Peyer's patch (tissue), 4 donors: ENCODE measurements at regions not wholly inside any gene's neighbourhood (a gene's known extent, or its start where the extent isn't known, plus 50 kb on each side); places are given as distances from the start of the nearest gene placed in this dataset.
A peak's percentile ranks its signal among the peaks of the same experiment; 100 is the strongest.

Experiments
- DNase-seq, 3 donors: peaks; one replicate each; pipeline ENCODE4 v3.0.0-alpha.2; 2017 to 2019
- H3K27ac ChIP-seq, 4 donors: fragments of 200-600 bp; sonication (generic); one replicate each; pipeline ENCODE4 v1.5.1; 2016 to 2019
- H3K27me3 ChIP-seq, 2 donors: fragments of 200-600 bp; sonication (generic); one replicate each; pipeline ENCODE4 v1.5.1; 2019
- H3K36me3 ChIP-seq, 3 donors: fragments of 200-600 bp; sonication (generic); one replicate each; pipeline ENCODE4 v1.5.1; 2016 to 2019
- H3K4me1 ChIP-seq, 4 donors: fragments of 200-600 bp; sonication (generic); one replicate each; pipeline ENCODE4 v1.5.1; 2016 to 2019
- H3K4me3 ChIP-seq, 4 donors: fragments of 200-600 bp; sonication (generic); 1 replicate in 3 of 4; 2 replicates in 1 of 4; pipeline ENCODE4 v1.5.1; 2016 to 2019; ENCODE audit warnings: mild to moderate bottlenecking in 1 of 4
- H3K9me3 ChIP-seq, 4 donors: fragments of 200-600 bp; sonication (generic); one replicate each; pipeline ENCODE4 v1.5.1; 2016 to 2019; ENCODE audit warnings: mild to moderate bottlenecking in 1 of 4
- CTCF ChIP-seq, 6 experiments: fragments of 450-650 bp in 4 of 6; fragments of 200-600 bp in 2 of 6; sonication (generic) in 1 of 6; IDR thresholded peaks; one replicate each; pipeline ENCODE4 v1.5.1; 2017 to 2019; ENCODE audit warnings: antibody characterized with exemption in 6 of 6, mild to moderate bottlenecking in 3 of 6, moderate library complexity in 1 of 6
- POLR2A ChIP-seq, 2 donors: fragments of 450-650 bp; IDR thresholded peaks; one replicate each; pipeline ENCODE4 v1.5.1; 2017; ENCODE audit warnings: antibody characterized with exemption in 2 of 2, mild to moderate bottlenecking in 2 of 2, moderate library complexity in 2 of 2

- no peak overlapping the region for H3K4me3 ChIP-seq
- peaks cover 0 to 7% of the 10 kb centered on the region in 2 donors for H3K27me3 ChIP-seq
- TF ChIP-seq CTCF (IDR thresholded peaks at IDR 0.05), result no peak
- TF ChIP-seq POLR2A (IDR thresholded peaks at IDR 0.05), result no peak
- no peaks in the 10 kb centered on the region for H3K36me3 ChIP-seq
- no peak for DNase-seq
- H3K27ac ChIP-seq, result no peak overlapping the region
- peaks cover 0 to 28% (median 10%) of the 10 kb centered on the region in 4 donors for H3K4me1 ChIP-seq
- H3K9me3 ChIP-seq, result no peaks in the 10 kb centered on the region
Measured at GRCh38 chr9:129441852-129442251, 179.0 kb downstream of the C9orf50 start.

GRCh38 chr9:129440435-129441186 lies 180.3 kb downstream of the C9orf50 start:
- no peak for TF ChIP-seq CTCF (IDR thresholded peaks at IDR 0.05)
- no peak for TF ChIP-seq POLR2A (IDR thresholded peaks at IDR 0.05)
- no peak for DNase-seq

GRCh38 chr9:129439242-129439641 lies 181.7 kb downstream of the C9orf50 start:
- DNase-seq, result no peak
- TF ChIP-seq CTCF (IDR thresholded peaks at IDR 0.05) (no peak), POLR2A (IDR thresholded peaks at IDR 0.05) (no peak)
- Histone ChIP-seq H3K4me3 (no peak overlapping the region), H3K36me3 (no peaks in the 10 kb centered on the region), H3K9me3 (no peaks in the 10 kb centered on the region), H3K27ac (no peak overlapping the region), H3K4me1 (peaks cover 0 to 32% (median 10%) of the 10 kb centered on the region in 4 donors), H3K27me3 (peaks cover 0 to 7% of the 10 kb centered on the region in 2 donors)

More at GRCh38 chr9:129440435-129441186, 180.3 kb downstream of the C9orf50 start:
- H3K4me1 ChIP-seq, result peaks cover 0 to 32% (median 10%) of the 10 kb centered on the region in 4 donors
- peaks cover 0 to 7% of the 10 kb centered on the region in 2 donors for H3K27me3 ChIP-seq
- H3K27ac ChIP-seq, result no peak overlapping the region
- H3K36me3 ChIP-seq, result no peaks in the 10 kb centered on the region
- H3K9me3 ChIP-seq, result no peaks in the 10 kb centered on the region
- no peak overlapping the region for H3K4me3 ChIP-seq

- no peak for DNase-seq
- H3K27ac ChIP-seq, result peak overlapping the region in 3 of 4 donors; percentile 7 to 49 (median 46)
- no peaks in the 10 kb centered on the region for H3K36me3 ChIP-seq
- no peaks in the 10 kb centered on the region for H3K9me3 ChIP-seq
- peak overlapping the region; percentile 37 to 55 (median 48) for H3K4me3 ChIP-seq
- TF ChIP-seq POLR2A (IDR thresholded peaks at IDR 0.05), result no peak
- H3K4me1 ChIP-seq, result peaks cover 0 to 26% (median 10%) of the 10 kb centered on the region in 4 donors
- H3K27me3 ChIP-seq, result peaks cover 0 to 7% of the 10 kb centered on the region in 2 donors
Measured at GRCh38 chr9:129437626-129438323, 183.1 kb downstream of the C9orf50 start.

GRCh38 chr9:129436751-129437625 lies 183.9 kb downstream of the C9orf50 start:
- TF ChIP-seq CTCF (IDR thresholded peaks at IDR 0.05), result no peak
- no peak for TF ChIP-seq POLR2A (IDR thresholded peaks at IDR 0.05)
- peaks cover 0 to 7% of the 10 kb centered on the region in 2 donors for H3K27me3 ChIP-seq
- peak overlapping the region in 3 of 4 donors; percentile 7 to 49 (median 46) for H3K27ac ChIP-seq
- no peaks in the 10 kb centered on the region for H3K9me3 ChIP-seq
- DNase-seq, result peak; percentile 31 to 70 (median 67)
- H3K4me3 ChIP-seq, result peak overlapping the region; percentile 37 to 55 (median 48)
- no peaks in the 10 kb centered on the region for H3K36me3 ChIP-seq
- H3K4me1 ChIP-seq, result peaks cover 0 to 23% (median 10%) of the 10 kb centered on the region in 4 donors
